ENCODE measurements at regions not wholly inside any gene's neighbourhood (a gene's known extent, or its start where the extent isn't known, plus 50 kb on each side); places are given as distances from the start of the nearest gene placed in this dataset.

GRCh38 chr9:87276327-87276841 lies 221.3 kb upstream of the DAPK1 start:
- no peak overlapping the region for H3K4me3 ChIP-seq (ENCODE audit: low read depth, low read length)
- peak; percentile 95 for DNase-seq (ENCODE audit: low read depth)
- no peak for TF ChIP-seq CTCF (conservative IDR thresholded peaks at IDR 0.05; ENCODE audit: low read depth, low read length)

- H3K4me3 ChIP-seq (ENCODE audit: low read depth, low read length): no peak overlapping the region
- peak; percentile 90 for DNase-seq (ENCODE audit: low read depth)
- no peak for TF ChIP-seq CTCF (conservative IDR thresholded peaks at IDR 0.05; ENCODE audit: low read depth, low read length)
Observed at GRCh38 chr9:87276851-87277261, 220.8 kb upstream of the DAPK1 start.

GRCh38 chr9:87277346-87277745 lies 220.3 kb upstream of the DAPK1 start:
- peak; percentile 64 for DNase-seq (ENCODE audit: low read depth)
- H3K4me3 ChIP-seq (ENCODE audit: low read depth, low read length): no peak overlapping the region
- TF ChIP-seq CTCF (conservative IDR thresholded peaks at IDR 0.05; ENCODE audit: low read depth, low read length): no peak

- no peak overlapping the region for H3K4me3 ChIP-seq (ENCODE audit: low read depth, low read length)
- DNase-seq (ENCODE audit: low read depth): peak; percentile 65
- TF ChIP-seq CTCF (conservative IDR thresholded peaks at IDR 0.05; ENCODE audit: low read depth, low read length): no peak
Observed at GRCh38 chr9:87278971-87279733, 218.5 kb upstream of the DAPK1 start.

GRCh38 chr9:87280421-87280820 lies 217.2 kb upstream of the DAPK1 start:
- TF ChIP-seq CTCF (conservative IDR thresholded peaks at IDR 0.05; ENCODE audit: low read depth, low read length): no peak
- peak; percentile 98 for DNase-seq (ENCODE audit: low read depth)
- no peak overlapping the region for H3K4me3 ChIP-seq (ENCODE audit: low read depth, low read length)

GRCh38 chr9:87282538-87282937 lies 215.1 kb upstream of the DAPK1 start:
- TF ChIP-seq CTCF (conservative IDR thresholded peaks at IDR 0.05; ENCODE audit: low read depth, low read length): no peak
- no peak overlapping the region for H3K4me3 ChIP-seq (ENCODE audit: low read depth, low read length)
- DNase-seq (ENCODE audit: low read depth): no peak

GRCh38 chr9:87283585-87283984 lies 214.1 kb upstream of the DAPK1 start:
- no peak for TF ChIP-seq CTCF (conservative IDR thresholded peaks at IDR 0.05; ENCODE audit: low read depth, low read length)
- DNase-seq (ENCODE audit: low read depth): no peak
- no peak overlapping the region for H3K4me3 ChIP-seq (ENCODE audit: low read depth, low read length)

All from choroid plexus epithelial cell (primary cell).